ENCODE measurements at regions not wholly inside any gene's neighbourhood (a gene's known extent, or its start where the extent isn't known, plus 50 kb on each side); places are given as distances from the start of the nearest gene placed in this dataset.
"Not testable (repeated sequence)": the region's sequence is repeated elsewhere in the genome, so short reads cannot be mapped to it uniquely, and the experiment has no call there.

DNA sequence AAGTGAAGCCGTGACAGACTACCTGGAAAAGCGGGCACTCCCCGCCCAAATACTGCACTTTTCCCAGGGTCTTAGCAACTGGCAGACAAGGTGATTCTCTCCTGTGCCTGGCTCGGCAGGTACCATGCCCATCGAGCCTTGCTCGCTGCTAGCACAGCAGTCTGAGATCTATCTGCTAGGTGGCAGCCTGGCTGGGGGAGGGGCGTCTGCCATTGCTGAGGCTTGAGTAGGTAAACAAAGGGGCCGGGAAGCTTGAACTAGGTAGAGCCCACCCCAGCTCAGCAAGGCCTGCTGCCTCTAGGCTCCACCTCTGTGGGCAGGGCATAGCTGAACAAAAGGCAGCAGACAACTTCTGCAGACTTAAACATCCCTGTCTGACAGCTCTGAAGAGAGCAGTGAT lies 406.3 kb downstream of the NDFIP2 start:
- DNase-seq, result not testable (repeated sequence)

DNA sequence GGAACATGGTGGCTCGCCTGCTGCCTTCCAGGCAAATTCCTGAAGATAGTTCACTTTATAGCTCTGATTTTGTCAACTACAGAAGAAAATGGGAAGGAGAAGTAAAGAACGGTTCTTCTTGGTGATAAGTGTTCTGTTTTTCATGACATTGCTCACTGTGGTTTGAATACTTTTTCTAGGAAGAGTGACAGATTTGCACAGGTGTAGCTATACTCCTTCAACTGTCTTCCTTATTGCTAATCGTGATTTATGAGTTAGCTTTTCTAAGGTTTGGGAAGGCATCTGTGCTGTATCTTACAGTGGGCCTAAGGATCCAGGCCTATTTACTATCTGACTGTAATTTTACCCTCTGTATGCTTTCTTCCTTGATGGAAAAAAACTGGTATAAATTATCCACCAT lies 405.6 kb downstream of the NDFIP2 start:
- DNase-seq, result no peak

GRCh38 chr13:79884890-79885289 lies 403.9 kb downstream of the NDFIP2 start:
- no peak for DNase-seq

DNA sequence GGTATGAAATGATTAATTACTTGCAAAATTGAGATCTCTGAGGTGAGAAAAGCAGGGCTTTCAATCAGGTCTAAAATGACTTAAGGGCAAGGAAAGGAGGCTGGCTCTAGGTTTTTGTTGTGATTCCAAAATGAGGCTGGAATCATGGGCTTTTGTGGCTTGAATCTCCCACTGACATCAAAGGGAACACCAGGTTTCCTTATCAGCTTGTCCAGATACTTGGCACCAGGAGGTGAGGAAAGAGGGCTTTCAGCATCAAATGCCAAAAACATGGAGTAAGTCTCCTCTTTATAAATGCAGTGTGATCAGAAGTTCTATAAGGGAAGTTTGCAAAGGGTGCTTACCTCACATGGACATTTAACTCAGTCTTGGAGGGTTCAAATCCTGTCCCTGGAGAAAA lies 402.3 kb downstream of the NDFIP2 start:
- DNase-seq, result no peak

DNA sequence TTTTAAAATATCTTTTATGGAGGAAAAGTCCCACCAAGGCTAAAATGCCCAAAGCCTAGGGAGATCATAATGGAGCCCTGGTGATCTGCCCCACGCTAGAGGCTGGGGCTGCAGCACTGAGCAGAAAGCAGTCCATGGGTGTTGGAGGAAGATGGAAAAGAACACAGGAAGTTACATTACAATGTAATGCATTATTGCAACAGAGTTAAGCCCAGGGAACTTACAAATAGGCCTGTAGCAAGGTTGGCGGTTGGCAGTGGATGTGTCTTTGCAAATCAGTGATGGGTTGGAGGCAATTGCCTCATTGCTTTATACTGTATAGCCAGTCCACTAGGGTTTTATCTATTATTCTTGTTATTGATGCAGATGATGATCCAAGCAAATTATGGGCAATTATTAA lies 399.9 kb downstream of the NDFIP2 start:
- no peak for DNase-seq

DNA sequence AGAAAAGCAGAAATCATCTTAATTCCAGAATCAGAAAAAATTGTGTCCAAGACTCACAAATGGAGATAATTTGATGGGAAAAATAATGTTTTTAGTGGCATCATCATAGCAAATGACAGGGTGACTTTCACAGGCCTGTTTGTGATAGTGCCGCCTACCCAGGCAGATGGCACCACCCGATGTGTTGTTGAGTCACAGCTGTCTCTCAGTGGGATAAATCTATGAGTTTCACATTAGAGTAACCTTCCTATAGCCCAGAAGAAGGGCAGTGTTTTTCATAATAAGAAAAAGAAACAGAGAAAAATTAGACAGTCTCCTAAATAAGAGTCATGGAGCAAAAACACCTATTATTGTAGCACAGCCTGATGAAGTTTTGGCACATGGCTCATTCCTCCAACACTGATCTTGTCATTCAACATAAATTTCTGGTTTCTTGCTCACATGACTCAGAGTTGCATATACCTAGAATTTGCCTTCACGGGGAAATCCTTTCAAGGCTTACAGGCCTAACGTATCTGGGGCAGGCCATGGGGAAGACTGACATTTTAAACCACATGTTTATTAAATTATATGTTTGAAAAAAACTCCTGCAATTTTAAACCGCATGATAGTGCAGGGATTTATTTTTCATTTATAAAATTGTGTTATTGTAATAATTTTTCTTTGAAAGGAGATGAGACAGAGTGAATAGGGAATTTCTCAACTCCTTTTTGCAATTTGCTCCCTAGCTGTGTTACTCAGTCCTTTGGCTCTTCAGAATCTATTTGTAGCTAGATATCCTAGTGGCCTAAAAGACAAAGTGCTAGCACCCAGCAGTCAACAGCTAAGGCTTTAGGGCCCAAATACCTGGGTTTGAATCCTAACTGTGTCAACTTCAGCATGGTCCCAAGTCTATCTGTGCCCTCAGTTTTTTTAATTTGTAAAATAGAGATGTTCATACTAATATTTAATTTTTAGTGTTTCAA lies 393.7 kb downstream of the NDFIP2 start:
- peak in 20 of 58 donors; percentile 1 to 36 (median 22) for DNase-seq

- DNase-seq, result no peak
Observed at GRCh38 chr13:79871594-79871993, 390.6 kb downstream of the NDFIP2 start.

- DNase-seq, result no peak
Observed at GRCh38 chr13:79870766-79871165, 389.8 kb downstream of the NDFIP2 start.

DNA sequence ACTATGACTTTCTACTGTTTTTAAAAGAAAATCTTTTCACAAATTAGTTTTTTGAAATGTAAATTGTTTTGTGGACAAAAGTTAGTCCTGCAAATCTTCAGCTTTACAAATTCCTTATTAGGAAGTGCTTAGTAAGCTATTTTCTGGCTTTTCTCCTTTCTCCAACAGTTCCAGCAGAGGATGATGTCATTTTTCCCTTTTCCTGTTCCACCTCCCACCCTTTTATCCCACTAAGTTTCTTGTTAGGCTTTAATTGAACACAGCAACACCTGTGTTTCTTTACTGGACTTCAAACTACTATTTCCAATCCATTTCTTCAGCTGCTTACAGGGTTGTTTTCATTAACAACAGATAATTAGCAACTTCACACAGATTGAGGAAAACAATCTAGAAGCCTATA lies 389.2 kb downstream of the NDFIP2 start:
- no peak for DNase-seq

DNA sequence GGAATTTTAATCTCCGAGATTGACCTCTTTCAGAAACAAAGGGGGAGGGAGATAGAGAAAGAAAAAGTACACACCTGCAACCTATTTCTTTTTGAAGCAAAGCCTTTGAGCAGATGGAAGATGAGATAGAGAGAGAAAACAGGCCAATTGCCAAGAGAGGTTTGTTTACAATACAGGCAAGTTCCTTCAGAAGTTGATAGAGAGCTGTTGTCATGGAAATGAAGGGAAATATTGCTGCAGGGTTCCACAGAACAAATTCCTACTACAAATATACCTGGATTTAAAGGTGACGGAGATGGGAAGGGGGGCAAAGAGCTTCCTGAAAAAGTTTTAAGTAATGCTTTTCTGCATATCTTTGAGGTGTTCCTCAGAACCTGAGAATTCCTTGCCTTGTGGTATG lies 388.4 kb downstream of the NDFIP2 start:
- no peak for DNase-seq

GRCh38 chr13:79867254-79867653 lies 386.3 kb downstream of the NDFIP2 start:
- no peak for DNase-seq

DNA sequence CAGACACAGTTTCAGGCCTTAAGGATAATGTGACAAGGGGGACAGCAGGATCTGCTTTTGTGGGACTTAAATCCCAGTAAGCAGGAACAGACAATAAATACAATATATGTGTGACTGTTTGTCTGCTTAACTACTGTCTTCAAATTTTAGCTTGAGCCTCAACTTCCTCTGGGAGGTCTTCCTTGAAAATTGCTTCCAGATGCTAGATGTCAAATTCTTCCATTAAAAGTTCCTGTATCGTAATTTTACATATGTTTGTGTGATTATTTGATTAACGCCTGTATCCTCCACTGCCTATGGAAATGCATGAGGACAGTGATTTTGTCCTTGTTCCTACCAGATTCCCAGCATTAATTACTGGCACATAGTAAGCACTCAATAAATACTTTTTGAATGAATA lies 385.5 kb downstream of the NDFIP2 start:
- no peak for DNase-seq

GRCh38 chr13:79862515-79862914 lies 381.6 kb downstream of the NDFIP2 start:
- no peak for DNase-seq

DNA sequence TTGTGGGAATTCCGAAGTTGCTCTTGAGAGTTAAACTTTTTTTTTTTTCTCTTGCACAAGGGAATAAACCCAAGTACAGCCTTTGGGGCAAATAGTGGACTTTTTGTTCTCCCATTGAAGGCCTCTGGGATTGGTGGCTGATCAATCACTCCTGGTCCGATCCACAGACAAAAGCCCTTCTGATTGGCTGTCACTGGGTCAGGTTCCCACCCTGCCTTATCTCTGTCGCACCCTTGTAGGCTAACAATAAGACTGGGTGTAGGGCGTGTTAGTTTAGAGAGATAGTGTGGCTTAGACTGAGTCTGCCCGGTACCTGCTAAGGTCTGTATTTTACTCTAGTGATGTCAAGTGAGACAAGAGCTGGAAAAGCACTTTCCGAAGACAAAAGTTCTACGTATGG lies 380.8 kb downstream of the NDFIP2 start:
- DNase-seq, result no peak

DNA sequence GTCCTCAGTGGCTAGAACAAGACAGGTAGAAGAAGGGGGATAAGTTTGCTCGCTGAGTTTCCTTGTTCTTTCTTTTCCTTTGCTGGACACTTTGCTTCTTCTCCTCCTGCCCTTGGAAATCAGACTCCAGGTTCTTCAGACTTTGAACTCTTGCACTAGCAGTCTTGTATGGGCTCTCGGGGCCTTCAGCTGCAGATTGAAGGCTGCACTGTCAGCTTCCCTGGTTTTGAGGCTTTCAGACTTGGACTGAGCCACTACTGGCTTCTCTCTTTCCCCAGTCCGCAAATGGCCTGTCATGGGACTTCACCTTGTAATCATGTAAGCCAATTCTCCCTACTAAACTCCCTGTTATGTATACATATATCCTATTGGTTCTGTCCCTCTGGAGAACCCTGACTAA lies 379.8 kb downstream of the NDFIP2 start:
- no peak for DNase-seq

DNA sequence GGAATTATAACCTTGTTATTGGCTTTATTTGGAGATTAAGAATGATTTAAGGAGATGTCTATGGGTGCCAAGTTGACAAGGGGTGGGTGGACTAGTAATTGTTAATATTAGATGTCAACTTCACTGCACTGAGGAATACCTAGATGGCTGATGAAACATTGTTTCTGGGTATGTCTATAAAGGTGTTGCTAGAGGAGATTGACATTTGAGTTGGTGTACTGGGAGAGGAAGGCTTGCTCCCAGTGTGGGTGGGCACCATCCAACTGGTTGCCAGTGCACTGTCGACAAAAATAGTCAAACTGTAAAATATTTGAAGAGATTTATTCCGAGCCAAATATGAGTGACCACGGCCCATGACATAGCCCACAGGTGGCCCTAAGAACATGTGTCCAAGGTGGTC lies 378.8 kb downstream of the NDFIP2 start:
- no peak for DNase-seq

- DNase-seq, result no peak
Observed at GRCh38 chr13:79853251-79853650, 372.3 kb downstream of the NDFIP2 start.

- no peak for DNase-seq
Observed at GRCh38 chr13:79851318-79851717, 370.4 kb downstream of the NDFIP2 start.

GRCh38 chr13:79847882-79848592 lies 367.1 kb downstream of the NDFIP2 start:
- peak in 13 of 58 donors; percentile 2 to 31 (median 6) for DNase-seq

GRCh38 chr13:79846386-79846785 lies 365.4 kb downstream of the NDFIP2 start:
- DNase-seq, result peak in 2 of 58 donors; percentile 0 to 1

DNA sequence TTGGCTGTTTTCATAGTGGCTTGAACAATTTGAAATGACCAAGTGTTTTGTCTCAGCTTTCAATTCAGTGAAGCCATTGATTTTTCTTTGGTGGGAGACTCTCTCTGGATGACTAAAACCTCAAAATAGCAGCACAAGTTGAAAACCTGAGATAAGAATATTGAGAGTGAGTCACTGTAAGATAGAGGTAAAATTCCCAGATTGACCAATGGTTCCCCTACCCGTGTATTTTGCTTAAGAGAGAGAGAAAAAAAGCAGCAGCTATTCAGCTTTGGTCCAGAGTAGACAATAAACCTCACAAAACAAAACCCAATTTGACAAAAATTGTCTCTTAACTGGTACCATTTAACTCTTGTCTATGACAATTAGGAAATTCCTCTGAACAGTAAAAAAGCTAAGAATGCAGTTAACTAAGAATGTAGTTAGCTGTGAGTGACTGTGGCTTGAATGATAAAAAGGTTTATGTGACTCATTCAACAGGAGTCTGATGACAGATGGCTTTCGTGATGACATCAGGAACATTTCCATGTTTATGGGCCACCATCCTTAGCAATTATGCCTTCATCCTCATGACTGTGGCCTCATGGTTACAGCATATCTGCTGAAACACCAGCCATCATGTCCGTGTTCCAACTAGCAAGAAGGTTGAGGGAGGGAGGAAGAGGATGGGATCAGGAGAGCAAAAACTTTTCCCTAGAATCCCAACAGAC lies 356.9 kb downstream of the NDFIP2 start:
- DNase-seq, result no peak

DNA sequence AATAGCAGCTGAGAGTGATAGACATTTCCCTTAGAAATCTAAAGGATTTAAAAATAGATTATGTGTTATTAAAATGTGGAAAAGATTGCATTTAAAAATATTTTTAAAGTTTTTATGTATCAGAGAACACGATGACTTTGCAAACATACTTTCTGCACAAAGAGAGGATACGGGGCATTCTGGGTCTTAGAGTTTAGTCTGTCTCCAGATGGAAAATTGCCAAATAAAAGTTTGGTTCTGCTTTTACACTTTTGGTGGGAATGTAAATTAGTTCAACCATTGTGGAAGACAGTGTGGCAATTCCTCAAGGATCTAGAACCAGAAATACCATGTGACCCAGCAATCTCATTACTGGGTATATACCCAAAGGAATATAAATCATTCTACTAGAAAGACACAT lies 355.2 kb downstream of the NDFIP2 start:
- not testable (repeated sequence) for DNase-seq
